ENCODE measurements at regions not wholly inside any gene's neighbourhood (a gene's known extent, or its start where the extent isn't known, plus 50 kb on each side); places are given as distances from the start of the nearest gene placed in this dataset.

- no peak overlapping the region for H2AFZ ChIP-seq (ENCODE audit: low read length)
- no peak overlapping the region for H3K4me3 ChIP-seq (ENCODE audit: low read length)
- TF ChIP-seq EZH2 (IDR thresholded peaks at IDR 0.05; ENCODE audit: low read length, unreplicated experiment) (no peak), EZH2phosphoT487 (IDR thresholded peaks at IDR 0.05; ENCODE audit: borderline replicate concordance, low read length) (no peak), CTCF (conservative IDR thresholded peaks at IDR 0.05; ENCODE audit: low read depth, low read length) (no peak)
- H3K4me2 ChIP-seq (ENCODE audit: low read length) = no peak overlapping the region
- H3K36me3 ChIP-seq (ENCODE audit: low read depth, low read length) = no peaks in the 10 kb centered on the region
- H4K20me1 ChIP-seq (ENCODE audit: low read length) = no peaks in the 10 kb centered on the region
- no peaks in the 10 kb centered on the region for H3K4me1 ChIP-seq (ENCODE audit: insufficient read depth, low read length)
- BruUV-seq (replicated peaks) = no TSS peak
- CTCF ChIA-PET = no interaction called here
- no peaks in the 10 kb centered on the region for H3K79me2 ChIP-seq (ENCODE audit: low read length)
- no peaks in the 10 kb centered on the region for H3F3A ChIP-seq (ENCODE audit: low read length, unreplicated experiment)
- no peaks in the 10 kb centered on the region for H3K9me3 ChIP-seq (ENCODE audit: low read length)
- H3K27me3 ChIP-seq (ENCODE audit: low read length) = no peaks in the 10 kb centered on the region
- no peak overlapping the region for H3K27ac ChIP-seq (ENCODE audit: low read length)
- H3K9ac ChIP-seq (ENCODE audit: low read length) = no peak overlapping the region
- ATAC-seq (no peak), DNase-seq (no peak)
- POLR2A ChIA-PET (ENCODE audit: unreplicated experiment) = no interaction called here
- no peaks in the 10 kb centered on the region for H3K9me2 ChIP-seq (replicated peaks; ENCODE audit: low read length)
- intact Hi-C loops (cut with micrococcal nuclease) = no loop called here
These were observed 103.8 kb upstream of the GOT2 start for GRCh38 chr16:58837950-58838349.

- POLR2A ChIA-PET (ENCODE audit: unreplicated experiment) = no interaction called here
- intact Hi-C loops (cut with micrococcal nuclease) = no loop called here
These were observed 102.3 kb upstream of the GOT2 start for GRCh38 chr16:58836427-58836826.

More at GRCh38 chr16:58836427-58836826, 102.3 kb upstream of the GOT2 start:
- Histone ChIP-seq H3K9me3 (ENCODE audit: low read length) (no peaks in the 10 kb centered on the region), H3K9me2 (replicated peaks; ENCODE audit: low read length) (no peaks in the 10 kb centered on the region), H3K27ac (ENCODE audit: low read length) (no peak overlapping the region), H3K4me2 (ENCODE audit: low read length) (no peak overlapping the region), H3F3A (ENCODE audit: low read length, unreplicated experiment) (no peaks in the 10 kb centered on the region), H3K27me3 (ENCODE audit: low read length) (no peaks in the 10 kb centered on the region), H3K4me3 (ENCODE audit: low read length) (no peak overlapping the region), H4K20me1 (ENCODE audit: low read length) (no peaks in the 10 kb centered on the region), H3K9ac (ENCODE audit: low read length) (no peak overlapping the region), H3K79me2 (ENCODE audit: low read length) (no peaks in the 10 kb centered on the region), H3K4me1 (ENCODE audit: insufficient read depth, low read length) (no peaks in the 10 kb centered on the region), H3K36me3 (ENCODE audit: low read depth, low read length) (no peaks in the 10 kb centered on the region), H2AFZ (ENCODE audit: low read length) (no peak overlapping the region)
- no peak for ATAC-seq
- CTCF ChIA-PET = no interaction called here
- BruUV-seq (replicated peaks) = no TSS peak
- no peak for DNase-seq
- no peak for TF ChIP-seq CTCF (conservative IDR thresholded peaks at IDR 0.05; ENCODE audit: low read depth, low read length)
- TF ChIP-seq EZH2 (IDR thresholded peaks at IDR 0.05; ENCODE audit: low read length, unreplicated experiment) = no peak
- no peak for TF ChIP-seq EZH2phosphoT487 (IDR thresholded peaks at IDR 0.05; ENCODE audit: borderline replicate concordance, low read length)

Data from PC-3 (cell line).